ENCODE measurements at regions not wholly inside any gene's neighbourhood (a gene's known extent, or its start where the extent isn't known, plus 50 kb on each side); places are given as distances from the start of the nearest gene placed in this dataset.

GRCh38 chr3:181823716-181824115 is 112.0 kb downstream of the SOX2 start:
- TF ChIP-seq ZFX (IDR thresholded peaks at IDR 0.05) (no peak), CTCF (conservative IDR thresholded peaks at IDR 0.05) (no peak)
- H3K27ac ChIP-seq: no peak overlapping the region

DNA sequence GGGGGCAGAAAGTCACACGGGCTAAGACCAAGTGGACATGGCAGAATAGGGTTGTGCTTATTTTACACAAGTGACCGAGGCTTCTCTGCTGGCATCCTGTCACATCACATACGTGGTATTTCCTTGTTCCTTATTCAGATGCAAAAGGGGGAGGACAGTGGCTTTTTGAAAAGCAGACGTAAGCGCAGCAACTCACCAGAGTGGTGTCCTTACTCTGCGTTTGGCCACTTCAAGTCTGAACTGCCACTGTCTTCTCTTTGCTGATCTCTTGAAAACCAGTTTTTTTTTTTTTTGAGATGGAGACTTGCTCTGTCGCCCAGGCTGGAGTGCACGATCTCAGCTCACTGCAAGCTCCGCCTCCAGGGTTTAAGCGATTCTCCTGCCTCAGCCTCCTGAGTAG is 113.2 kb downstream of the SOX2 start:
- no peak overlapping the region for H3K27ac ChIP-seq

DNA sequence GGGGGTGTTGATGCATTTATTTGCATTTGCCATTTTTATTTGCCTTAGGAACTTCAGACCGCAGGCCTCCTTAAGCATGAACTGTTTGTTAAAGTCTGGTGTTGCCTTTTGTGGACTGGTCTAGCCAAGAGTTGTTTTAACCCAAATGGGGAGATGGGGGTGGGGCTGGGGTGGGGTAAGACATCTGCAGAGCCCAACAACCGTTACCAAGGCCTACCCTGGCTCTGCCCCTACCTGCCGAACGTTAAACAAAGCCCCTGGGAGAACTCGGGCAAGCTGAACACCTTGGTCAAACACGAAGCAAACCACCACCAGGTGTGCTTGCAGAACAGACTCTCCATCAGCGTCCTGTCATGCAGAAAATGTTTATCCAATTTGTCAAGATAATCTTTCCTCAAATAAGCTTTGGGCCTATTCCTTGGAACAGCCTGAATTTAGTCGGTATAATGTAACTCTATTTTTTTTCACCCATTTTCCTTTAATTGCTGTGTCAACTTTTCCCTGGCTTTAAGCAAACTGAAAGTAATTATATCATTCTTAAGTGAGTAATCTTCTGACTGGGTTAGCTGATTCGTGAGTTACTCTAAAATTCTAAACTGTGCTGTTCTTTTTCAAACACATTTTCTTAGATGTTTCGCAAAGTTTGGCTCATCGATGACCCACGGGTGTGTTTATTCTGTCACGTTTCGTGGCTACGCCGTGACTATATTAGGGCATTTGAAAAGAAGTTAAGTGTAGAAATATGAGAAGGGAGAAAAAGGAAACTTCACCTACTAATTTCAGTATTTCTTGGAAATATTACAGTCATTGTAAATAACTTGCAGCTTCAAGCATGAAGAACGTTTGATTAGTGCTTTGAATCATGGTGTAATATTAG is 127.6 kb downstream of the SOX2 start:
- no peak for TF ChIP-seq ZFX (IDR thresholded peaks at IDR 0.05)
- no peak for TF ChIP-seq CTCF (conservative IDR thresholded peaks at IDR 0.05)
- no peak overlapping the region for H3K27ac ChIP-seq

More for the DNA sequence above, 113.2 kb downstream of the SOX2 start:
- TF ChIP-seq CTCF (conservative IDR thresholded peaks at IDR 0.05): no peak
- TF ChIP-seq ZFX (IDR thresholded peaks at IDR 0.05): no peak

GRCh38 chr3:181839916-181840297 is 128.2 kb downstream of the SOX2 start:
- TF ChIP-seq ZFX (IDR thresholded peaks at IDR 0.05) (no peak), CTCF (conservative IDR thresholded peaks at IDR 0.05) (no peak)
- no peak overlapping the region for H3K27ac ChIP-seq

GRCh38 chr3:181844211-181844610 is 132.5 kb downstream of the SOX2 start:
- TF ChIP-seq ZFX (IDR thresholded peaks at IDR 0.05): no peak
- no peak for TF ChIP-seq CTCF (conservative IDR thresholded peaks at IDR 0.05)
- no peak overlapping the region for H3K27ac ChIP-seq

DNA sequence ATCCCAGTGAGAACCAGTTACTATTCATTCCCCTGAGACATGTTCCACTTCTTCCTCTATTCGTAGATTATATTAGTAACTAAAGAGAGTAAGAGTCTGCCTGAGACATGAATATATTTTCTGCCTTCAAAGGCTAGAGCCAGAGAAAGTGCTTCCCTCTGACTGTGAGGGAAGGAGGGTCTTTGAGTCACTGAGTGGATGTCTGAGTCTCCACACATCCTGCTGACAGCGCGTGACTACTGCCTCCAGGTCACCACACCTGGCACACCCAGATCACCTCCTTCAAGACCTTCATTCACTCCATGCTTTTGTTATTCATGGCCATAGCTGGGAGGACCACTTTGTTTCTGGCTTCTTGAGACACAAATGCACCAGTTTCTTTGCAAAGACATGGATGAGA is 135.6 kb downstream of the SOX2 start:
- no peak for TF ChIP-seq CTCF (conservative IDR thresholded peaks at IDR 0.05)
- no peak for TF ChIP-seq ZFX (IDR thresholded peaks at IDR 0.05)
- H3K27ac ChIP-seq: no peak overlapping the region

GRCh38 chr3:181851063-181851462 is 139.3 kb downstream of the SOX2 start:
- H3K27ac ChIP-seq: peak overlapping the region; percentile 27; the same call in 1 of the 2 replicates
- no peak for TF ChIP-seq ZFX (IDR thresholded peaks at IDR 0.05)
- TF ChIP-seq CTCF (conservative IDR thresholded peaks at IDR 0.05): no peak

All from C4-2B (cell line).